Activated naive CD4-positive, alpha-beta T cell treated with anti-CD3 and anti-CD28 coated beads, Interleukin-2, amount 50 U/mL, for 72 hours (primary cell): ENCODE measurements at regions not wholly inside any gene's neighbourhood (a gene's known extent, or its start where the extent isn't known, plus 50 kb on each side); places are given as distances from the start of the nearest gene placed in this dataset.

Source experiments
- ATAC-seq, 2 donors: fragments of 150-1000 bp; cut with Tn5 transposase; 2 replicates each; pipeline ENCODE4 v1.10.0; 2021; ENCODE audit warnings: mild to moderate bottlenecking in 2 of 2, moderate library complexity in 2 of 2
- DNase-seq, 2 donors: peaks; one replicate each; pipeline ENCODE4 v3.0.0; 2021 to 2022; ENCODE audit warnings: low spot score in 2 of 2
- H3K27ac Mint-ChIP-seq, 2 donors: one replicate each; pipeline ENCODE4 v1.8.0; 2022; ENCODE audit warnings: mild to moderate bottlenecking in 2 of 2, mixed read lengths in 2 of 2
- H3K36me3 Mint-ChIP-seq, 2 donors: one replicate each; pipeline ENCODE4 v1.8.0; 2022; ENCODE audit warnings: mixed read lengths in 2 of 2
- H3K9me3 Mint-ChIP-seq, 2 donors: one replicate each; pipeline ENCODE4 v1.8.0; 2022; ENCODE audit warnings: mixed read lengths in 2 of 2

DNA sequence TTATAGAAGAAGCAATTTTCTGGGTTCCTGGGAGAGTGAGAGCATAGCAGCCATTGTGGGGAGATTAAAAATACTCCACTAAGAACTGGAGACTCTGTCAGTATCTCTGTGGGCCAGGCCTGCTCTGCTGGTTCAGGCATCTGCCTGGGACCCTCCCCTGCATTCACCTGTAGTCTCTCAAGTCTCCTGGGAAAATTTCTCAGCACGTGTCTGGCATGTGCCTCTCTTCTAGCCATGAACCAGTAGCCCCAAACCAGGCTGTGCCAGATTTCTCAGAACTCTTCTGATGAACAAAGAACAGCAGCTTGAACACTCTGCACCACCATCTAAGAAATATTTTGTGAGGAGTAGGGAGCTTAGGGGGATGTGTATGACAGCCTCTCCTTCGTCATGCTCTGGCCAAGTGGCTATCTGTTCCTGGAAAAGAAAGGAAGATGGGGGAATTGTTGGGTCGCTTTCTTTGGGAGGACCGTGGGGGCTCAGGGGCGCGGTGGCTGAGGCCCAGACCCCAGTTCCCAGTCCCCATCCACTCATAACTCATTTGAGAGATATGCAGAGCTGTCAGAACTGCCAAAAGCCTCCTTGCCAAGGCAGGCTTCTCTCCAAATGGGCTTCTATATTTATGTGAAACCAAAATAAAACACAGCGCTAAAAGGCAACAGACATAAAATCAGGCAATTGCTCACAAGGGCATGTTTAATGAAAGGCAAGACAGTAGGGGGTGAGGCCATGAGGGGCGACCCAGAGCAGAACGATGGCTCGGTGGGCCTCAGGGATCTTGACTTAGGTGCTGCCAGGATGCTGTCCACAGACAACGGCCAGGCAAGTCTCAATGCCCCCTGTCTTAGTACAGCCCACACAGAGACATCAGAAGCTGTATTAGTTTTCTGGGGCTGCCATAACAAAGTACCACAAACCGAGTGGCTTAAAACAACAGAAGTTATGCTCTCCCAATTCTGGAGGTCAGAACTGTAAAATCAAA lies 114.7 kb upstream of the TNP1 start:
- ATAC-seq (no peak), DNase-seq (no peak)
- Mint-ChIP-seq H3K9me3 (no peaks in the 10 kb centered on the region), H3K36me3 (no peaks in the 10 kb centered on the region), H3K27ac (no peak overlapping the region)

DNA sequence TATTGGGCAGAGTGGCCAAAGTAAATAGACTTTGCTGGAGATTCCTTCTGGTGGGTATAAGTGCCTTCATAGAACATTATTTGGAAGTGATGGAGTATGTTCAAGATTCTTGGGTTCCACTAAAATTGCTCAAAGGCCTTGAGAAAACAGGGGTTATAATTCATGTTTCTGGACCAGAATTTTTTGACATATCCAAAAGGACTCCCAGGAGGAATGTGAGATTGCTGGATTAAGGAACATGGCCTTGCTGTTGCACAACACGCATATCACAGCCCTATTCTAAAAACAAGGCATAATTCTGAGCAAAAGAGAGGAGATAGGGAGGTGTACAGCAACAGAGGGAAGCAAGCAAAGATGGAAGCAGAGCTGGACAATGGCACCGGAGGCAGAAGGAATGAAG lies 111.7 kb upstream of the TNP1 start:
- Mint-ChIP-seq H3K36me3 (no peaks in the 10 kb centered on the region), H3K9me3 (no peaks in the 10 kb centered on the region), H3K27ac (no peak overlapping the region)
- DNase-seq (no peak), ATAC-seq (no peak)

DNA sequence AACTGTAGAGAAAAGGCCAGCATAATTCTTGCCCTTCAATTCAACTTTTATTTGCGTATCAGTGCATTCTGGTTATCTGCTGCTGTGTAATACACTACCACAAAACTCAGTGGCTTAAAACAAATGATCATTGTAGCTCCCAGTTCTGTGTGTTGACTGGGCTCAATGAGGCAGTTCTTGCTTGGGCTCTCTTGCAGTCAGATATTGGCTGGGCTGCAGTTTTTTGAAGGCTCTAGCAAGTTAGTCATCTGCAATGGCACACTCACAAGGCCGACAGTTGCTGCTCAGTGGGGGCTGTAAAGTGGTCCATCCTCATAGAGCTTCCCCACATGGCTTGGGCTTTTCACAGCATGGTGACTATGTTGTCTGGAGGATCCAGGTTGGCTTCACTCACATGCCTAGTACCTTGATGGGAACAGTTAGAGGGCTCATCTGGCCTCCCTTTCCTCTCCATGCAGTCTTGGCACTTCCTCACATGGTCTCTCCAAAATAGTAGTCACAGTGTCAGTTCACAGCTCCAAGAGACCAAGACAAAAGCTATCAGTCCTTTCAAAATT lies 110.6 kb upstream of the TNP1 start:
- Mint-ChIP-seq H3K9me3 (no peaks in the 10 kb centered on the region), H3K27ac (no peak overlapping the region), H3K36me3 (no peaks in the 10 kb centered on the region)
- DNase-seq = no peak
- ATAC-seq = no peak

DNA sequence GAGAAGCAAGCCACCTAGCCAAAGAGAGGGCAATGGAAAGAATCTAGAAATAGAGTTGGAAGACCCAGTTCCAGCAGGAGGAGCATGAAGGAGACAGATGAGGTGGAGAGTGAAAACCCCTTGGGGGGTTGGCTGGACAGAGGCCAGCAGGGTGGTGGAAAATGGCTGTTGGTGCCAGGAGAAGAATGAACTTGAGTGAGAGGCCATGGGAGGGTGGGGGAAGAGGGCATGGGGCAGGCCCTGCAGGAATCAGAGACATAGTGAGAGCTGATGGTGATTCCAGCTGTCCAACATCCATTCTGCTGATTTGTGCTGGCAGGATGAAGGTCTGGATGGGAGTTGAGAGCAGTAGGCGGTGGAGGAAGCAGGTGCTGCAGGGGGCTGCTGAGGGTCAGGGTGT lies 108.0 kb upstream of the TNP1 start:
- DNase-seq (no peak), ATAC-seq (no peak)
- H3K36me3 Mint-ChIP-seq = no peaks in the 10 kb centered on the region
- no peak overlapping the region for H3K27ac Mint-ChIP-seq
- H3K9me3 Mint-ChIP-seq = no peaks in the 10 kb centered on the region

DNA sequence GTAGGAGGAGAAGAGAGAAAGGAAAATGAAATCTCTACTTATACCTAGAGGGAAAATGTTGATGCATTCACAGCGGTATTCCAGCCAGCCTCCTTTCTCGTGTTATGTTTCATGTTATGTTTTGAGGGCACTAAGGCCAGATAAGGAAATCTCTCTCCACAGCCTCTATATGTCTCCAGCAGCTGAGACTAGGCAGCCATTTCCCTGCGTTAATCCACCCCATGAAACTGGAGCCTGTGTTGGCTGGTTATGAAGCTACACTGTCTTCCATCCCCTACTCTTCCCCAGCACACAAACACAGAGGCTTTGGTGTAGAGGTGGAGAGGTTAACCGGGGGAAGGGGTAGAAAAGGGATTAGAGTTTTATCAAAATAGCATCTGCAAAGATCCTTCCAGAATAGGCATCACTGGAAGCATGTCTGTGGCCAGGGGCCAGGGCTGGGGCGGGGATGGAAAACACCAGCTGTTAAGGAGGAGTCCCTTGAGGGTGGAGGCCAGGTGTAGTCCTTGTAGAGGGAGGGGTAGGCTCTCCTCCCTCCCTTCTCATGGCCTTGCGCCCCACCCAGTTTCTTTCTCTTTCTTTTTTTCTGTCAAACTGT lies 100.9 kb upstream of the TNP1 start:
- H3K36me3 Mint-ChIP-seq = no peaks in the 10 kb centered on the region
- no peak for DNase-seq
- H3K27ac Mint-ChIP-seq = no peak overlapping the region
- no peak for ATAC-seq
- H3K9me3 Mint-ChIP-seq = no peaks in the 10 kb centered on the region

DNA sequence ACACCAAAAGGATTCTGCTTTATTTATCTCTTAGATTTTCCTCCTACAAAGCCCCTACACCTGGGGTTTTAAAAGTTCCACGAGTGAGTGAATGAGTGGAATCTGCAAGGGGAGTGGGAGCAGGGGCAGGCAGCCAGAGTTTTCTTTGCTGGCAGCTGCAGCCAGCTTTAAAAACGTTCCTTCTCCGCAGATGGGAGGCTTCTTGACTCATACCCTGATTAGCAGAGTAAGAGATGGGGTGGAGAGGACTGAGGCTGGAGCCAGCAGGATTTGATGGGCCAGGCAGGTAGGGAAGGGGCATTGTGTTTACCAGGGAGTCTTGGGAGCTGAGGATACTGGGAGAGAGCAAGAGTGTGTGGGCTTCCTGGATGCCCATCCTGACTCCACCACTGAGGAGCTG lies 99.6 kb upstream of the TNP1 start:
- H3K36me3 Mint-ChIP-seq = no peaks in the 10 kb centered on the region
- H3K27ac Mint-ChIP-seq = peak overlapping the region in 1 of 2 donors; percentile 17
- ATAC-seq (no peak), DNase-seq (no peak)
- peaks cover 5 to 7% of the 10 kb centered on the region in 2 donors for H3K9me3 Mint-ChIP-seq

DNA sequence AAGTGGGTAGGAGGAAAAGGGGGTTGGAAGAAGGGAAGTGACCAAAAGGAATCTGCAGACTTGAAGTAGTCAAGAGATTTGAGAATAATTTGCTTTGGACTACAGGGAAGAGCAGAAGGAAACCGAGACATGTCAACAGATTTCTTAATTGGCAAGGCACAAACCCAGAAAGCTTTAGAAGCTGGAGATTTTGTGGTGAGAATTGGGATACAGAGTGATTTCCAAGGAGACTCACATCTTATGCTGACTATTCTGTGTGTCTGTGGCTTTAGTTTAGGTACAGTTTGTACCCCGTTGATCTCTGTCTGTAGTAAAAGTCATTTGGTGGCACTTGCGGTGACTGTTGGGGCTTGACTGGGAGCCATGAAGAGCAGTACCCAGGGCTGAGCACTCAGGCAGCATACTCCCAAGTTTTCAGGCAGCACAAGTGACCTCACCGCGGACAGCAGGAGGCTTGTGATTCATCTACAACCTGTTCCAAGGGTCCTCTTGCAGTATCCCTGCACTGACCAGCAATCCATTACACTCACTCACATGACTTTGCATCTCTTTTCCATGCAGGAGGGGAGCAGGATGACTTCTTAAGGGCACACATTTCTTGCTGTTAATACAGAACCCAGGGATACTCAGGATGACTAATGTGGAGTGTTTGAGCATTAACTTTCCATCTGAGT lies 97.1 kb upstream of the TNP1 start:
- ATAC-seq (no peak), DNase-seq (no peak)
- Mint-ChIP-seq H3K27ac (no peak overlapping the region), H3K9me3 (peaks cover 16 to 18% of the 10 kb centered on the region in 2 donors), H3K36me3 (peaks cover 7 to 10% of the 10 kb centered on the region in 2 donors)

DNA sequence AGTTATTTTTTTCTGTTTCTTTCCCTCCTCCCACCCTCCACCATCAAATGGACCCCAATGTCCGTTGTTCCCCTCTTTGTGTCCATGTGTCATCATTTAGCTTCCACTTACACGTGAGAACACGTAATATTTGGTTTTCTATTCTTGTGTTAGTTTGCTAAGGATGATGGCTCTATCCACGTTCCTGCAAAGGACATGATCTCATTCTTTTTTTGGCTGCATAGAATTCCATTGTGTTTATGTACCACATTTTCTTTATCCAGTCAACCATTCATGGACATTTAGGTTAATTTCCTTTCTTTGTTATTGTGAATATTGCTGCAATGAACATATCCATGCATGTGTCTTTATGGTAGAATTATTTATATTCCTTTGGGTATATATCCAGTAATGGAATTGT lies 91.3 kb upstream of the TNP1 start:
- ATAC-seq (no peak), DNase-seq (no peak)
- Mint-ChIP-seq H3K27ac (no peak overlapping the region), H3K9me3 (peaks cover 16 to 18% of the 10 kb centered on the region in 2 donors), H3K36me3 (peaks cover 7 to 10% of the 10 kb centered on the region in 2 donors)

DNA sequence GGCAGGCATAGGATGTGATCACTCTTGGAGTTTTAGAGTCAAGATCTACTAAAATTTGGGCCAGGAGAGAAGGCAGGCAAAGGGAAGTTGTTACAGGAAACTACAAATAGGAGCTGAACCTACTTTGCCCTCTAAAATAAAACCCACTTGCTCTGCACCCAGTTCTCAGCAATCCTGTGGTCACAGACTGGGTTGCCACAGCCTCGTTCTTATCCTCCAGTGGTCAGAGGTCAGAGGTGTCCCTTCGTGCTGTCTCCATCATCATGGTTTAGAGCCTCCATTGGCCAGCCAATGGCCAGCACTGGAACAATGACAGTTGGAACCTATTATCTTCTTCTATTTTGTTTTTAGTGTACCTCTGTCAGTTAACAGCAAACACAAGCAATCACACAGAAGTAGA lies 90.7 kb upstream of the TNP1 start:
- peaks cover 7 to 10% of the 10 kb centered on the region in 2 donors for H3K36me3 Mint-ChIP-seq
- DNase-seq (no peak), ATAC-seq (no peak)
- H3K9me3 Mint-ChIP-seq = peaks cover 16 to 18% of the 10 kb centered on the region in 2 donors
- no peak overlapping the region for H3K27ac Mint-ChIP-seq

DNA sequence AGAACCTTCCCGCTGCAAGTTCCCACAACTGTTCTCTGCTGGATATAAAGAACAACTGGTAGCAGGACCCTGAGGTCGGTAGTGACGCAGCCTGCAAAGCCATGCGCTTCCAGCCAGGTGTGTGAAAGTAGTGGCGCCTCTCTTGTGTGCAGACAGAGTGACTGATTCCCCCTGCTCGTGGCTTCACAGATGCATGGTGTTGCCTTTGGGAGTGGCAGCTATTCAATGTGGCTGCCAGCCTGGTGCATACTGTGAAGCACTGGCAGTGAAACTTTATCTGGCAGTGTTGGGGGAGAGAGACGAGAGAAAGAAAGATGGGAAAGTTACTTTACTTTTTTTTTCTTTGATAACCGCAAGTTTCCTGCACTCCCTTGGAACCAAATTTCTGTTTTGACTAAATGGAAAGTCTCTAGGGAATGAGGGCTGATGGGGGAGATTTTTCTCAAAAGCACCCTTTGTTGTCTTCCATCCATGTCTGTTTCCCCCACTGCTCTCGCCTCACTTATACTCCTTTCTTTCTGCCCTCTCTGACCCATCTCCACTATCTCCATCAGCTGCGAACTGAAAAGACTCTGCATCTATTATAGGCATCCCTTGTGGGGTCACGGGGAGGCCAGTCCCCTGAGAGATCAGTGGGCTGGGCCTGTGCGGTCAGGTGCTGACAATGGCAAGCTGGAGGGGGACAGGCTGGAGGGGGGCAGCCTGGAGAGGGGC lies 90.0 kb upstream of the TNP1 start:
- ATAC-seq = no peak
- Mint-ChIP-seq H3K36me3 (peaks cover 7 to 10% of the 10 kb centered on the region in 2 donors), H3K27ac (no peak overlapping the region), H3K9me3 (peaks cover 15% of the 10 kb centered on the region in 2 donors)
- DNase-seq = no peak

DNA sequence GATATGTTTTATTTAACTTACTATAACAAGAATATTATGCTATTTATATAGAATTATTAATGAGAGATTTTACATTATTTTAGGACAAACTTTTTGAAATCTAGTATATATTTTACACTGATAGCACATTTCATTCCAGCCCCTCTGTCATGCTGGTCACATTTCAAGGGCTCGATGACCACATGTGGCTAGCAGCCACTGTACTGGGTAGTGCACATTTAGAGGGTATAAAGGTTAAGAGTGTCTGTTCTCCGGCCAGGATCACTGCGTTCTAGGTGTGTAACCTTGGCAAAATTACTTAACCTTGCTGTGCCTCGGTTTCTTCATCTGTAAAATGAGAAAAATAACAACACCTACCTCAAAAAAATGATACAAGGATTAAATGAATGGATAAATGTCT lies 87.2 kb upstream of the TNP1 start:
- Mint-ChIP-seq H3K36me3 (no peaks in the 10 kb centered on the region), H3K27ac (no peak overlapping the region), H3K9me3 (peaks cover under 1 to 3% of the 10 kb centered on the region in 2 donors)
- DNase-seq = no peak
- no peak for ATAC-seq

DNA sequence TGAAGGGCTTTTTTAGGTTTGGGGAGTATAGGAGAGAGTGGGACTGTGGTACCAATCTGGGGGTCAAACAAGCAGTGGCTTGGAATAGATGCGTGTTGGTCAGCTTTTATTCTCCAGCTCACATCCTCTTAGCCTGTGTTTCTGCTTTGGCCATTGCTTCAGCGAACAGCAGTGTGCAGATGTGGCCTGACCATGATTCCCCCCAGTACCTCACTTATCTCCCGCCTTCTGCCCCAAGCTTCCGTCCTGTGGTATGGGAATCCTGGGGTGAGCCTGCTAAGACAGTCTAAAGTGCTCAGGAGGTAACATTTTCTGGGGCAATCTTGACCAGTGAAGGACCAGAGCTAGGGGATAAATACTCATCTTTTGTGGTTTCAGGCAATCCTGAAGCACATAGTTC lies 84.9 kb upstream of the TNP1 start:
- DNase-seq (no peak), ATAC-seq (no peak)
- no peak overlapping the region for H3K27ac Mint-ChIP-seq
- peaks cover 0 to 10% of the 10 kb centered on the region in 2 donors for H3K36me3 Mint-ChIP-seq
- peaks cover 0 to 19% of the 10 kb centered on the region in 2 donors for H3K9me3 Mint-ChIP-seq

DNA sequence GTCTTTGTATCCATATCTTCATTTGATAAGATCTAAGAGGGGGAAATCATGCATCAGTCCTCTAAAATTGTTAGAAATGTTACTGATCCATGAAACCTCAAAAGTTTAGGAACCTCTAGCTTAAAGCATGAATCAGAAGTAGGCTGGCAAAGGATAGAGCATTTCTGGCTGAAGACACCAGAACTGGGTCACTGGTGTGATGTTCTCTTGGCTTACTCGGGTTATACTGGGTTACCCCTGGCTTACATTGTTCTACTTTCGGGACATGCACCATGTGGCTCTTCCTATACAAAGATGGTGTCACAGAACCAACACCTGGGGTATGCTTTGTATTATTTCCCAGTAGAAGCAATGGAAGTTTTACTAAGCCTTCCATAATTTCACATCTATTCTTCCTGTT lies 83.2 kb upstream of the TNP1 start:
- no peak for ATAC-seq
- no peak for DNase-seq
- H3K27ac Mint-ChIP-seq = no peak overlapping the region

DNA sequence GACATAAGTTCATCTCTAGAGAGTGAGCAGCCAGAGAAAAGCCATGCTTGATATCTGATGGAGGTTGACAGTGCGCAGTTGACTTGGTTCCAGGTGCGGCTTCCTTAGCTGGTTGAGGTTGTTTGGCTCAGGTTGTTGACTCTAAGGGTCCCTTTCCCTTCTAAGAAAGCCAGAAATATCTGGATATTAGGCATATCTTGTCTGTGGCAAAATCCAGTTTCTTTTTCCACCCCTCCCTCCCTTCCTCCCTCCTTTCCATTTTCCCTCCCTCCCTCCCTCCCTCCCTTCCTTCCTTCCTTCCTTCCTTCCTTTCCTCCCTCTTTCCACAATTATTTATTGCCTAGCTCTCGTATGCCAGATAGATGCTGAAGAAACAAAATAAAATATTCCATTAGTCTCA lies 82.6 kb upstream of the TNP1 start:
- Mint-ChIP-seq H3K27ac (no peak overlapping the region), H3K9me3 (peaks cover 0 to 19% of the 10 kb centered on the region in 2 donors), H3K36me3 (peaks cover 0 to 10% of the 10 kb centered on the region in 2 donors)
- DNase-seq (no peak), ATAC-seq (no peak)

More for the DNA sequence above, 83.2 kb upstream of the TNP1 start:
- Mint-ChIP-seq H3K36me3 (peaks cover 0 to 10% of the 10 kb centered on the region in 2 donors), H3K9me3 (peaks cover 0 to 19% of the 10 kb centered on the region in 2 donors)

DNA sequence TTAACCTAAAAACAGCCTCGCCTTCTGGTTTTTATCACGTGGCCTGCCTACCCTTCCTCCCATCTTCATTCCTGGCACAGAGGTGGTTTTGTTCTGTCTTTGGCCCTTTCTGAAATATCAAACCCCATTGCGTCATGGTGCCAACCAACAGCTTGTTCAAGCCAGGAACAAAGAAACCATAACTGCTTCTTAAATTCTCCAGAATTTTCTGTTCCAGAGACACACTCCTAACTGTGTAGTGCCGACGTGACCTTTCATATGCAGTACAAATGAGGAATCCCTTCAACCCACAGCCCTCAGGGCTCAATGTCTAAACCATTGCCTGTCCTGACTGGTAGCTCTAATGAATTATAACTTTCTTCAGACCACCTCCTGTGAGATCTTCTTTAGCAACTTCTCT lies 82.2 kb upstream of the TNP1 start:
- DNase-seq = no peak
- Mint-ChIP-seq H3K27ac (no peak overlapping the region), H3K36me3 (peaks cover 0 to 10% of the 10 kb centered on the region in 2 donors), H3K9me3 (peaks cover 0 to 19% of the 10 kb centered on the region in 2 donors)
- no peak for ATAC-seq

DNA sequence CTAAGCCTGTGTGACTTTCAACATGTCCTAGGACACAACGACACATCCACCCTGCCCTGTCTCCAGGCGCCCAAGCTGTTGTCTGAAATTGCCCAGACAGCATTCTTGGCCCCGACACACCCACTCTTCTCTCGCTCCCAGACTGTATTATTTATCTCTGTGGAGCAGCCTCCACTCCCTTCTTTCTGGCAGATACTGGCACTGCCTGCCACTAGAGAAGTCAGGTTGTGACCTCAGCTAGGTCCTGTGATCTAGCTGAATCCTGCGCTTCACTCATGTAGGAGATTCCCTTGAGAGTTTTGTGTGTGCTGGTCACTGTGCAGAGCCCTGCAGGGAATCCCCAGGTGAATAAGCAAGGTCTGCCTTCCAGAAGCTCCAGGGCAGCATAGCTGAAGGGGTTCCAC lies 77.1 kb upstream of the TNP1 start:
- ATAC-seq = no peak
- DNase-seq = no peak
- H3K27ac Mint-ChIP-seq = no peak overlapping the region
- H3K36me3 Mint-ChIP-seq = peaks cover 0 to 10% of the 10 kb centered on the region in 2 donors
- H3K9me3 Mint-ChIP-seq = peaks cover 0 to 16% of the 10 kb centered on the region in 2 donors
